Liver (tissue), 8 donors: ENCODE measurements at regions not wholly inside any gene's neighbourhood (a gene's known extent, or its start where the extent isn't known, plus 50 kb on each side); places are given as distances from the start of the nearest gene placed in this dataset.

ENCODE experiments used
- DNase-seq: peaks from one replicate; pipeline ENCODE4 v3.0.0-alpha.2; 2017; ENCODE audit warnings: low spot score
- H3K27ac ChIP-seq, 2 donors: one replicate each; pipeline ENCODE4 v1.7.0; 2013; ENCODE audit warnings: inconsistent platforms in 2 of 2, low read length in 2 of 2, control low read depth in 1 of 2, low read depth in 1 of 2, mild to moderate bottlenecking in 1 of 2
- H3K27me3 ChIP-seq, 4 donors: one replicate each; pipeline versions ENCODE4 v1.6.1 to v1.7.0; 2013; ENCODE audit warnings: low read length in 3 of 4, inconsistent platforms in 1 of 4, mild to moderate bottlenecking in 1 of 4, moderate library complexity in 1 of 4; ENCODE audit not compliant: control insufficient read depth in 4 of 4, insufficient read depth in 4 of 4
- H3K36me3 ChIP-seq, 4 donors: one replicate each; pipeline versions ENCODE4 v1.6.1 to v1.7.0; 2013; ENCODE audit warnings: low read length in 3 of 4, mild to moderate bottlenecking in 3 of 4, low read depth in 1 of 4, moderate library complexity in 1 of 4; ENCODE audit not compliant: control insufficient read depth in 4 of 4, insufficient read depth in 3 of 4
- H3K4me1 ChIP-seq, 4 donors: one replicate each; pipeline versions ENCODE4 v1.6.1 to v1.7.0; 2013; ENCODE audit warnings: low read length in 3 of 4, mild to moderate bottlenecking in 3 of 4, moderate library complexity in 1 of 4; ENCODE audit not compliant: control insufficient read depth in 4 of 4, insufficient read depth in 4 of 4
- H3K4me3 ChIP-seq, 3 donors: one replicate each; pipeline versions ENCODE4 v1.6.1 to v1.7.0; 2013; ENCODE audit warnings: low read length in 3 of 3, control low read depth in 1 of 3, low read depth in 1 of 3, mild to moderate bottlenecking in 1 of 3
- H3K9ac ChIP-seq, 2 donors: one replicate each; pipeline ENCODE4 v1.7.0; 2013; ENCODE audit warnings: low read length in 2 of 2, mild to moderate bottlenecking in 2 of 2, moderate library complexity in 2 of 2, control low read depth in 1 of 2, low read depth in 1 of 2
- H3K9me3 ChIP-seq, 4 donors: one replicate each; pipeline versions ENCODE4 v1.6.1 to v1.7.0; 2013; ENCODE audit warnings: low read length in 3 of 4; ENCODE audit not compliant: control insufficient read depth in 4 of 4
- ATF3 ChIP-seq: IDR thresholded peaks from 2 replicates; pipeline ENCODE4 v1.6.1; 2016; ENCODE audit warnings: antibody characterized with exemption
- CTCF ChIP-seq: fragments of 150-350 bp; IDR thresholded peaks from 2 replicates; pipeline ENCODE4 v1.5.1; 2017; ENCODE audit warnings: improper control_type of control experiment, low read depth, low read length; ENCODE audit not compliant: missing input control
- EGR1 ChIP-seq, 2 donors: IDR thresholded peaks; 2 replicates each; pipeline ENCODE4 v1.6.1; 2016 to 2018; ENCODE audit warnings: antibody characterized with exemption in 2 of 2, low read depth in 2 of 2
- FOXA2 ChIP-seq: IDR thresholded peaks from 2 replicates; pipeline ENCODE4 v1.6.1; 2016; ENCODE audit warnings: antibody characterized with exemption
- GABPA ChIP-seq, 2 donors: IDR thresholded peaks in 1 of 2; conservative IDR thresholded peaks in 1 of 2; 2 replicates each; pipeline ENCODE4 v1.6.1; 2016; ENCODE audit warnings: antibody characterized with exemption in 2 of 2, mild to moderate bottlenecking in 1 of 2, moderate library complexity in 1 of 2
- HNF4A ChIP-seq, 2 donors: conservative IDR thresholded peaks; 2 replicates each; pipeline ENCODE4 v1.6.1; 2016; ENCODE audit warnings: antibody characterized with exemption in 2 of 2, mild to moderate bottlenecking in 2 of 2
- HNF4G ChIP-seq: IDR thresholded peaks from 2 replicates; pipeline ENCODE4 v1.6.1; 2016; ENCODE audit warnings: antibody characterized with exemption
- JUND ChIP-seq, 2 donors: IDR thresholded peaks; 2 replicates each; pipeline ENCODE4 v1.6.1; 2016; ENCODE audit warnings: antibody characterized with exemption in 2 of 2
- MAX ChIP-seq: IDR thresholded peaks from 2 replicates; pipeline ENCODE4 v1.6.1; 2016; ENCODE audit warnings: antibody characterized with exemption
- NR2F2 ChIP-seq: IDR thresholded peaks from 2 replicates; pipeline ENCODE4 v1.6.1; 2016; ENCODE audit warnings: antibody characterized with exemption
- RAD21 ChIP-seq, 2 donors: IDR thresholded peaks; 2 replicates each; pipeline ENCODE4 v1.6.1; 2016; ENCODE audit warnings: antibody characterized with exemption in 2 of 2, mild to moderate bottlenecking in 2 of 2
- REST ChIP-seq: IDR thresholded peaks from 2 replicates; pipeline ENCODE4 v1.6.1; 2016; ENCODE audit warnings: antibody characterized with exemption, mild to moderate bottlenecking
- RXRA ChIP-seq, 2 donors: IDR thresholded peaks; 2 replicates each; pipeline ENCODE4 v1.6.1; 2017 to 2018; ENCODE audit warnings: antibody characterized with exemption in 2 of 2, mild to moderate bottlenecking in 1 of 2
- SP1 ChIP-seq: IDR thresholded peaks from 2 replicates; pipeline ENCODE4 v1.6.1; 2018; ENCODE audit warnings: antibody characterized with exemption, mild to moderate bottlenecking
- TAF1 ChIP-seq: conservative IDR thresholded peaks from 2 replicates; pipeline ENCODE4 v1.6.1; 2016; ENCODE audit warnings: antibody characterized with exemption, mild to moderate bottlenecking
- ZBTB33 ChIP-seq: IDR thresholded peaks from 2 replicates; pipeline ENCODE4 v1.6.1; 2016; ENCODE audit warnings: antibody characterized with exemption
- WGBS: extraction: QIAGEN DNeasy Blood & Tissue Kit; methylation state at CpG from one replicate; pipeline ENCODE4 v1.1.7; 2013; 5-methylcytosine and 5-hydroxymethylcytosine counted together
- donor health status: healthy.
- donor health status: healthy.
- donor health status: healthy.
- donor health status: healthy.
- donor health status: healthy.

GRCh38 chr5:8521991-8522390, 653.0 kb downstream of the MTRR start:
- Histone ChIP-seq H3K27me3 (no peaks in the 10 kb centered on the region), H3K9ac (no peak overlapping the region), H3K9me3 (no peaks in the 10 kb centered on the region), H3K4me1 (no peaks in the 10 kb centered on the region), H3K4me3 (no peak overlapping the region), H3K36me3 (no peaks in the 10 kb centered on the region), H3K27ac (no peak overlapping the region)
- 73% methylated on average over 8 of the region's 8 CpGs for WGBS
- TF ChIP-seq RAD21 (IDR thresholded peaks at IDR 0.05) = no peak
- TF ChIP-seq HNF4G = no peak
- TF ChIP-seq REST = no peak
- TF ChIP-seq FOXA2 = no peak
- TF ChIP-seq SP1 = no peak
- TF ChIP-seq GABPA (IDR thresholded peaks at IDR 0.05 in 1 of 2, conservative IDR thresholded peaks at IDR 0.05 in 1 of 2) = no peak
- TF ChIP-seq ZBTB33 = no peak
- no peak for TF ChIP-seq CTCF
- no peak for TF ChIP-seq MAX
- no peak for TF ChIP-seq EGR1 (IDR thresholded peaks at IDR 0.05; ENCODE audit: low read depth in 2 of 2)
- no peak for TF ChIP-seq HNF4A (conservative IDR thresholded peaks at IDR 0.05)
- no peak for TF ChIP-seq RXRA (IDR thresholded peaks at IDR 0.05)
- no peak for DNase-seq

GRCh38 chr5:8522646-8523045, 653.7 kb downstream of the MTRR start:
- Histone ChIP-seq H3K9ac (no peak overlapping the region), H3K36me3 (no peaks in the 10 kb centered on the region), H3K9me3 (no peaks in the 10 kb centered on the region), H3K4me1 (no peaks in the 10 kb centered on the region), H3K27me3 (no peaks in the 10 kb centered on the region), H3K4me3 (no peak overlapping the region), H3K27ac (no peak overlapping the region)
- TF ChIP-seq GABPA (IDR thresholded peaks at IDR 0.05 in 1 of 2, conservative IDR thresholded peaks at IDR 0.05 in 1 of 2) (no peak), NR2F2 (no peak), ATF3 (no peak), ZBTB33 (no peak), HNF4A (conservative IDR thresholded peaks at IDR 0.05) (no peak), TAF1 (no peak), JUND (IDR thresholded peaks at IDR 0.05) (no peak), MAX (no peak), RAD21 (IDR thresholded peaks at IDR 0.05) (no peak), REST (no peak), HNF4G (no peak)
- WGBS = 42% methylated on average over 3 of the region's 3 CpGs
- DNase-seq = no peak
